ENCODE measurements at regions not wholly inside any gene's neighbourhood (a gene's known extent, or its start where the extent isn't known, plus 50 kb on each side); places are given as distances from the start of the nearest gene placed in this dataset.
"Not testable (repeated sequence)": the region's sequence is repeated elsewhere in the genome, so short reads cannot be mapped to it uniquely, and the experiment has no call there.

DNA sequence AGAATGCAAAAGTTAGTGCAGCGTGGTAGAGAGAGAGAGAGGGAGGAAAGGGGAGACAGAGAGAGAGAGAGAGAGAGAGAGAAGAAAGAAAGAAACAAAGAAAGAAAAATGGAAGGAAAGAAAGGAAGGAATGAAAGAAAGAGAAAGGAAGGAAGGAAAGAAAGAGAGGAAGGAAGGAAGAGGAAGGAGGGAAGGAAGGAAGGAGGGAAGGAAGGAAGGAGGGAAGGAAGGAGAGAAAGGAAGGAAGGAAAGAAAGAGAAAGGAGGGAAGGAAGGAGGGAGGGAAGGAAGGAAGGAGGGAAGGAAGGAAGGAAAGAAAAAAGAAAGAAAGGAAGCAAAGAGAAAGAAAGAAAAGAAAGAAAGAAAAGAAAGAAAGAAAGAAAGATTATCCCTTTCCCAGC is 209.8 kb upstream of the MYO3A start:
- DNase-seq, result no peak

DNA sequence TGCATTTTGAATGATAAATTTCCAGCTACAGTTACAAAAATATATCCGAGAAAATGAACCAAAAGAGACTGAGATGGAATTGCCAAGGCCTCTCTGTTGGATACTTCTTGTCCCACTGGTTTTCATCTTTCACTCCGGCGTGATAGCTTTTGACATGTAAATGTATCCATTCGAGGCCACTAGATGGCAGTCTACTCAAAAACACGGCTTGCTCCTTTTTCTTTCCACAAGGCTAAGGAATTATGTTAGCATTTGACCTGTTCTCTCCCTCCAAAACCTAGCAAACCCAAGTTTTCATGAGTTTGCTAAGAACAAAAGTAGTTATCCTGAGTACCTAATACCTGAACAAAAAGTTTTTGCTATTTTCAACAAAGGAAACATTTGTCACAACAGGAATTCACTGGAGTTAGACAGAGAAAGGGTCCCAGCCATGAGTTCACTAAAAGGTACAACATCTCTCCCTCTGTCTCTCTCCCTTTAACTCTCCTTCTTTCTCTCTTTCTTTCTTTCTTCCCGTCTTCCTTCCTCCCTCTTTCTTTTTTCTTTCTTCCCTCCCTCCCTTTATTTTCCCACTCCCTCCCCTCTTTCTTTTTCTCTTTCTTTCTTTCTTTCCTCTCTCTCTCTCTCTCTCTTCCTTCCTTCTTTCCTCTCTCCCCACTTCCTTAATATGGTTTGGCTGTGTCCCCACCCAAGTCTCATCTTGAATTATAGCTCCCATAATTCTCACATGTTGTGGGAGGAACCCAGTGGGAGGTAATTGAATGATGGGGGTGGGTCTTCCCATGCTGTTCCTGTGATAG is 207.9 kb upstream of the MYO3A start:
- DNase-seq, result peak; percentile 74

DNA sequence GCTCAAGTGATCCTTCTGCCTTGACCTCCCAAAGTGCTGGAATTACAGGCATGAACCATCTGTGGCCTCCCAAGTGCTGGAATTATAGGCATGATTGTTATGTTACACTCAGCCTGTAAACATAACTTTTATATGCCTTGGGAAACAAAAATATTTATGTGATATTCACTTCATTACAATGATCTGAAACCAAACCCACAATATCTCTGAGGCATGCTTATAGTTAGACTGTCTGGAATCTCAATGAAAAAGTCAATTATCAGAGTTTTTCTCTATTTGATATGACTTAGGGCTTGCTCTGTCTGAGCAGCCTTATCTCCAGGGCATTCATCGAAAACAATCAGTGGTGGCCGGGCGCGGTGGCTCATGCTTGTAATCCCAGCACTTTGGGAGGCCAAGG is 195.3 kb upstream of the MYO3A start:
- no peak for DNase-seq

DNA sequence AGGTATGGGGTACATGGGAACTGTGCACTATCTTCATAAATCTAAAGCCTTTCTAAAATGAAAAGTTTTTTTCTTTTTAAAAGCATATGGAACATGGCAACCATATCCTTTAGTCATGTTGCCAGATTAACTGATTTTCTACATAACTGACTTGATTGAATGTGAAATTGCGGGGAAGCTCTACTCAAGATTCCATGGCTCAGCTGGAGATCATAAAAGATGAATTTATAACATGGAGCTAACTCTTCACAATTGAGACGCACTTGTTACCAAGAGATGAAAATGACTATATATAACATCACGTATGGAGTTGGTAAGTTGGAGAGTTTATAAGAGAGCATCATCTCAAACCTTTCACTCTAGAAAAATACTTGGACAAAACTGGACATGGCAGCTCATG is 190.2 kb upstream of the MYO3A start:
- DNase-seq, result no peak

DNA sequence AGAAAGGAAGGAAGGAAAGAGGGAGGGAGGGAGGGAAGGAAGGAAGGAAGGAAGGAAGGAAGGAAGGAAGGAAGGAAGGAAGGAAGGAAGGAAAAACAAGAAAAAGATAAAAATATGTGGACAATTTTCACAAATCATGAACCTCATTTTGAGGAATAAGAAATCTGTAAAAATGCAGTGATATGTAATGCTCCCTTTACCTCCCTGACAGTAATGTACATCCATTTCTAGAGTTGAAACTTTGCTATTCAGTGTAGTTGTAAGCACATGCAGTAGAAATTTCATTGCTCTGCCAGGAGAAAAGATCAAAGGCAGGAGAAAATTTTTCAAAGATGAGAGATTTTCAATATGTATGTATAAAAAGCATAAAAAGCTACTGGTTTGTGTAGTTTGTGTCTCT is 189.5 kb upstream of the MYO3A start:
- no peak for DNase-seq

DNA sequence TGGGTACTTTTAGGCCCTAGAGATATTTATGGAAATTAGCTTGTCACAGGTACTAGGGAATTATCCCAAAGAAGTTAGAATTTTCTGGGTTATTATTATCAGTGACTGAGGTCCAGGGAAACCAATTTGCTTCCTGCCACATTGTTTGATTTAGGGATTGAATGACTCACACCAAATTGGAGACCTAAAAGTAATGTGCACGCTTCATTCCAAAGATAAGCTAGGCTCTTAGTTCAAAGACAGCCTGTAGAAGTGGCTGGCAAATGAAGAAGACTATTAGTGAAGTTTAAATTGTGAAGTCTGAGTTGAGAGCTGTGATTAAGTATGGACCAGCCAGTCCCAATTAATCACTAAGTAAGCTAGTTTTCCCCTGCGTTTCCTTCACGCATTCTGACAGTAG is 188.1 kb upstream of the MYO3A start:
- no peak for DNase-seq

DNA sequence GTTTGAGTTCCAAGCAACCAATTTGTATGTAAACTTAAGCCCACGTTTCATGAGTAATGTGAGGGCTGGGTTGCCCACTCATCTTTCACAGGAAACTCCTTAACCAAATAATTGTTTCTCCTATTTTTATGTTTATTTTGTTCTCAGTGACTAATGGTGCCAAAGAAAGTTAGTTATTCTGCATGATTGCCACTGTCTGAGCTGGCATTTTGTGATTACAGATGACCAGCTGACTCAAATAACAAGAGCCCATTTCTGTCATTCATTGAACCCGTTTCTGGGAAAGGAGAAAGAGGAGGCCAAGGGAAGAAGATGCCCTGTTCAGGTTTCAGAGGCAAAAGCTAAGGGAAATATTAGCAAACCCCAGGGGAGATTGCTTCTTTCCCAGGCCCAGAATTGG is 186.9 kb upstream of the MYO3A start:
- DNase-seq, result no peak

DNA sequence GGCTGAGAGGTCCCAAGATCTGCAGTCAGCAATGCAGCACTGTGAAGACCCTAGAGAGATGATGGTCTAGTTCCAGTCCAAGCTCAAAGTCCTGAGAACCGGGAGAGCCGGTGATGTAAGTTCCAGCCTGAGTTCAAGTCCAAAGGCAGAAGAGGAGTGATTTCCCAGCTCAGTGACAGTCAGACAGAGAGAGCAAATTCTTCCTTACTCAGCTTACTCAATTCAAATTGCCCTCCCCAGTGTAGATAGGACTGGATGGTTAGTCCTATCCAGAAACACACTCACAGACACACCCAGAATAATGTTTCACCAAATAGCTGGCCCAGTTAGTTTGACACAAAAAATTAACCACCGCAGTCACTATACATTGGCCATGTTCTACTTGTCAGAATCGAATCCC is 185.5 kb upstream of the MYO3A start:
- DNase-seq, result no peak

DNA sequence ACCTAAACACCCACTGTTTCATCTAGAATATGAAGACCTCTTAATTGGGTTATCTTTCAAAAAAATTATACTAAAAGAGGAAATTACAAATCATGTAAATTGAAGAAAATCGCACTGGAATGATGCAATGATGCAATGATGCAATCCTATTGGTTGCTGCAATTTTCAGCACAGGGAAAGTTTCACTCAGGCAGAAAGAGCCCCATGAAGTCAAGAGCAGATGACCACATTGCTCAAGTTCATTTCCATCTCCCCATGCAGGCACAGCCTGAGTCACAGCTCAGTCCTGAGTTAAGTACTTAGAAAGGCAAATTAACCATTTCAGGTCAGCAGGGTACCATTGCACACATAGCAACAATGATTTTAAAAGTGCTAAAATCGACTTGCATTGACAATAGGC is 180.3 kb upstream of the MYO3A start:
- peak; percentile 40 for DNase-seq

DNA sequence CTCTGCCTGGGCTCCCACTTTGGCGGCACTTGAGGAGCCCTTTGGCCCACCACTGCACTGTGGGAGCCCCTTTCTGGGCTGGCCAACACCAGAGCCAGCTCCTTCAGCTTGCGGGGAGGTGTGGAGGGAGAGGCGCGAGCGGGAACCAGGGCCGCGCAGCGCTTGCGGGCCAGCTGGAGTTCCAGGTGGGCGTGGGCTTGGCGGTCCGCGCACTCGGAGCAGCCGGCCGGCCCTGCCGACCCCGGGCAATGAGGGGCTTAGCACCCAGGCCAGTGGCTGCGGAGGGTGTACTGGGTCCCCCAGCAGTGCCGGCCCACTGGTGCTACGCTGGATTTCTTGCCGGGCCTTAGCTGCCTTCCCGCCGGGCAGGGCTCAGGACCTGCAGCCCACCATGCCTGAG is 178.2 kb upstream of the MYO3A start:
- not testable (repeated sequence) for DNase-seq

DNA sequence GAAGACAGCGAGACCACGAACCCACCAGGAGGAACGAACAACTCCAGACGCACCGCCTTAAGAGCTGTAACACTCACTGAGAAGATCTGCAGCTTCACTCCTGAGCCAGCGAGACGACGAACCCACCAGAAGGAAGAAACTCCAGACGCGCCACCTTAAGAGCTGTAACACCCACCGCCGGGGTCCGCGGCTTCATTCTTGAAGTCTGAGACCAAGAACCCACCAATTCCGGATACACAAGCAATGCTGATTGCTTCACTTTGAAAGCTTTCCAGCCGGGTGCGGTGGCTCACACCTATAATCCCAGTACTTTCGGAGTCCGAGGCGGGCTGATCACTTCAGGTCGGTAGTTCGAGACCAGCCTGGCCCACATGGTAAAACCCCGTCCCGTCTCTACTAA is 177.2 kb upstream of the MYO3A start:
- DNase-seq, result no peak

DNA sequence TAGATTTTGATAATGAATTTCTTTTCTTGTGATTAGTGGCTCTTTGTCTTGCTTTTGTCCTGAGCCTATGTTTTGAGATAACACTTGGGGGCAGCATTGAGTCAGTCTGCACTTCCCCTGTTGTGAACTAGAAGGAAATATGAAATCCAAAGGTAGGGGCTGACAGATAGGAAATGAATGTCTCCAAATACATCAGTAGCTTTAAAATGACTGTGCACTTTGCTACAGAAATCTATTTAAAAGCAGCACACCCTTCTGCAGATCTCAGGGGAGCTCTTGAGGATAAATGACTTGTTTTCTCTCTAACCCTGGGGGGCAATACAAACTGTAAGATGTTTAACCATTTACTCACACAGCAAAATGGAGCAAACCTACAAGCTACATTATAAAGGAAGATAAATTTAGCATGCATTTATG is 176.0 kb upstream of the MYO3A start:
- peak; percentile 67 for DNase-seq

DNA sequence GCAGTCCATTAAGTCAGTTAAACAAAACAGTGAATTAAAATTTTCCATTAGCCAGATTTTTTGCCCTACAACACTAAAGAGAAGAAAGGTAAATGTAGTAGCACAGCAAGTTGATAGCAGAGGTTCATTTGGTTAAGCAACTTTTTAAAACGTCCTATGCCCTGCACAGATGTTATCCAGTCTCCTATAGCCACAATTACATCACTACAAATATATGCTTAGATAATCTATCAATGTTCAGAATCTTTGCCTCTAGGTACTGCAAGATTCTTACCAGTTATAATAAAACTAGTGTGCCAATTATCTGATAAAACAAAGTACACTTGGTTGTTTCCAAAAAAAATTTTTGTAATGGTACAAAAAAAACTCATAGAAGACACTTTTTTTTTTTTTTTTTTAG is 175.5 kb upstream of the MYO3A start:
- peak; percentile 3 for DNase-seq

DNA sequence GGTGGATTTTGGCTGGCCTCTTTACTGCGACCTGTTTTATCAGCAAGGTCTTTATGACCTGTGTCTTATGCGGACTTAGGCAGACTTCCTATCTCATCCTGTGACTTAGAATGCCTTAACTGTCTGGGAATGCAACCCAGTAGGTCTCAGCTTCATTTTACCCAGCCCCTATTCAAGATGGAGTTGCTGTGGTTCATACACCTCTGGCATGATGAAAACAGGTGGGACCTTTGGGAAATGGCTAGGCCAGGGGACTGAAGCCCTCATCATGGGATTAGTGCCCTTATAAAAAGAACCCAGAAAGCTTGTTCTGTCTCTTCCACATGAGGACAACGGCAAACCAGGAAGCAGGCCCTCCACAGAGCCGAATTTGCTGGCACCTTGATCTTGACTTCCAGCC is 172.1 kb upstream of the MYO3A start:
- DNase-seq, result no peak

DNA sequence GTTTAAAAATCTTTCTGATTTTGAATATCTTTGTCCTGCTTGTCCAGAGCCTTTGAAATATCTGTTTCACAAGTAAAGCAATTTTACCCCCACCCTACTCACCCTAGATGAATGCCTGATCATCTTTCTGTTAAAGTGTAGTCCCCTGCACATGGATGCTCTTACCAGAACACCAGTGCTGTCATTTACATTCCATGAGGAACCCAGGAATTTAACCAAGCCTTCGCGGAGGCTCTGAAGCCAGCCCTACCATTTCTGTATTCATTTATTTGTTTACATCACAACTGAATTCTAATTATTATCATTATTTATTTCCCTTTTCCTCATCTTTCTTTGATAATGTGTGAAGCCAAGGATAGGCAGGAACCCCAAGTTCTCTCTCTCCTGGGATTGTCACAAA is 167.8 kb upstream of the MYO3A start:
- DNase-seq, result no peak

DNA sequence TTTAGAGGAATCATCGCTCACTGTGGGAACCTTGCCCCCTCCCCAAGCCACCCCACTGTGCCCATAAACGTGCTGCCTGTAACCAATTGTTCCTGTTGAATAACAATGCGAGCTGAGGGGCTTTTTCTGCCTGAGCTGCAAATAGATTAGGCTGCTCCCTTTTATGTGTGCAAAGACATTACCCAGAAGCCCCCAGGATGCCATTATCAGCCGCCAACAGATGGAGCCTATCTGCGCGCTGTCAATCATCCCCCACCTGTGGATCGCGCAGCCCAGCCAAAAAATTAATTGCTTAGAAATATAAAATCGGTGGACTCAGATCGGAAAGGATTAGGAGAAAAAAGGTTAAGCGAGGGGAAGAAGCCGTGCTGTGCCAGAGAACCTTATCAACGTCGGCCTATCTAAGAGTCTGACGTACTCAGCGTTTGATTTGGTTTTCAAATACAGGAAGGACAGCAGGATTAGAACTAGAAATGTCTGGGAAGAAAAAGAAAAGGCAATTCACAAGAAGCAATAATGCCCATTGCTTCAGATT is 167.3 kb upstream of the MYO3A start:
- DNase-seq, result peak; percentile 60

DNA sequence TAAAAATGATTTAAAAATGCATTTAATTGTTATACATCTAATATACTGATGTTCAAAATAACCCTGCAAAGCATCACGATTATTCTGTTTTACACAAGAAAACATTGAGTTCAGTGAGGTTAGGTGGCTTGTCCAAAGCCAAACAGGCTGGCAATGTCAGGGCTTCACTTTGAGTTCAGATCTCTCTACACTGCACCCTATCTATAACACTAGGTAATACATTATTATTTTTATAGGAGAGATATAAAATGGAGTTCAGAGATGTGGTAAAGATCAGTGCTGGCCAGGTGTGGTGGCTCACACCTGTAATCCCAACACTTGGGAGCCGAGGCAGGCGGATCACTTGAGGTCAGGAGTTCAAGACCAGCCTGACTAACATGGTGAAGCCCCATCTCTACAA is 165.9 kb upstream of the MYO3A start:
- peak; percentile 18 for DNase-seq

DNA sequence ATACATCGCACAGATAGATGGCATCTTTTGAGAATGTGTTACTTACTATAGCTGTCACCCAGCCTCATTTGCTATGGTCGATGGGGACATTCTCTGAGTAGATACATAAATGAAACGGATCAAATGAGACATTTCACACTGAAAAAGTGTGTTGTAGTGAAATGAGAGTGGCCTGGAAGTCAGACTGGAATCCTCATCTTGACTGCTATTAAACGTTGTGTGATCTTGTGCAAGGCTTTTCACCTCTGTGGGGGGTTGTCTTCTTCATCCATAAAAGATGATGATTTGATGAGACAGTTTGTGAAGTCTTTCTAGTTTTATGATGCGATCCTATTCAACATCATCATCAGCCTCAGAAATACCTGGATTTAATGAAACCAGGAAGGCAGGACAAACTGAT is 155.4 kb upstream of the MYO3A start:
- DNase-seq, result no peak

DNA sequence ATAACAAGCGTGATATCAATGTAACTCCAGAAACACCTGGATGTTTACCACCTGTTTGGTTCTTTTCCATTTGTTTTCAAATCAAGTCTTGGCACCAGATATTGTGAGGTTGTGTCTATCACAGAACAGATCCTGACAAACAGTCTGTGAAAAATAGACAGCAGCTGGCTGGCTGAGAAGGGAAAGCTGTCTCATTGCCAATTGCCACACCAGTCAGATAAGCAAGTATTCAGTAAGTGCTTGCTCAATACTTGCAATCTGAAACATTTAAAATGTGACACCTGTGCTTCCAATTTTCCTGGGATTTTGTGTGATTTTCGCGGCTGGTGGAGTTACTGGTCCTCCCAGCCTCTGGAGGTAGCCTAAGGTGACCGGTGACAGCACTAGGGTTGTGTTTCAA is 147.9 kb upstream of the MYO3A start:
- no peak for DNase-seq

DNA sequence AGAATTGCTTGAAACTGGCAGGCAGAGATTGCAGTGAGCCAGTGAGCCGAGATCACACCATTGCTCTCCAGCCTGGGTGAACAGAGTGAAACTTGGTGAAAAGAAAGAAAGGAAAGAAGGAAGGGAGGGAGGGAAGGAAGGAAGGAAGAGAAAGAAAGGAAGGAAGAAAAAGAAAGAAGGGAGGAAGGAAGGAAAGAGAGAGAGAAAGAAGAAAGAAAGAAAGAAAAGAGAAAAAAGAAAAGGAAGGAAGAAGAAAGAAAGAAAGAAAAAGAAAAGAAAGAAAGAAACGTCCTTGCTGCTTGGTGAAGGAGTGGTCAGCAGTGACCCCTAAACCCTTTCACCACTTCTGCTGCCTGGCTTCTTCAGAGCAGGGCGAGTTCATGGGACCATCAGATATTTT is 147.1 kb upstream of the MYO3A start:
- no peak for DNase-seq

DNA sequence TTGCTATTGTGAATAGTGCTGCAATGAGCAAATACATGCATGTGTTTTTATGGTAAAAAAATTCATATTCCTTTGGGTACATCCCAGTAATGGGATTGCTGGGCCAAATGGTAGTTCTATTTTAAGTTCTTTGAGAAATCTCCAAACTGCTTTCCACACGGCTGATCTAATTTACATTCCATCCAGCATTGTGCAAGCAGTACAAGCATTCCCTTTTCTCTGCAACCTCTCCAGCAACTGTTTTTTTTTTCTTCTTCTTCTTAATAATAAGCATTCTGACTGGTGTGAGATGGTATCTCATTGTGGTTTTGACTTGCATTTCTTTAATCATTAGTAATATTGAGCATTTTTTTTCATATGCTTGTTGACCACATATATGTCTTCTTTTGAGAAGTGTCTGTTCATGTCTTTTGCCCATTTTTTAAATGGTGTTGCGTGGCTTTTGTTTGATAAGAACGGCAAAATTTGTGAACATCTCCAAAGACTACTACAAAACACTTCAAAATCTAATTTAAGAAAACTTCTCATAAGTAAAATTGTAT is 136.1 kb upstream of the MYO3A start:
- no peak for DNase-seq

DNA sequence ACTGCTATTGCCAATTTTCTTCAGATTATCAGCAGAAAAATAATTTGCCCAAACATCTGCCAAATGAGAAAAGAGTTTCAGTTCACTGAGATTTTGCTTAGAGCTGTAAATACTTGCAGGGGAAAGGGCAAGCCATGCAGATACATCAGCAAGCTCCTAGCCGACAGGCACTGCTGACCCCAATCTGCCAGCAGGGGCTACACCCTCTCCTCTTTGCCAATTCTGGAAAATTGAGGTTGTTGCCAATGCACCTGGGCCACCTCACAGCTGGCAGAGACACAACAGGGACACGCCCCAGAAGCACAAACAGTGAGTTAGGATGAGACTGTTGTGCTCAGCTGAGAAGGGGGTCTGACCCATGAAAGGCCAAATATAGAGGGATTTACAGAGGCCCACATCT is 129.5 kb upstream of the MYO3A start:
- no peak for DNase-seq

DNA sequence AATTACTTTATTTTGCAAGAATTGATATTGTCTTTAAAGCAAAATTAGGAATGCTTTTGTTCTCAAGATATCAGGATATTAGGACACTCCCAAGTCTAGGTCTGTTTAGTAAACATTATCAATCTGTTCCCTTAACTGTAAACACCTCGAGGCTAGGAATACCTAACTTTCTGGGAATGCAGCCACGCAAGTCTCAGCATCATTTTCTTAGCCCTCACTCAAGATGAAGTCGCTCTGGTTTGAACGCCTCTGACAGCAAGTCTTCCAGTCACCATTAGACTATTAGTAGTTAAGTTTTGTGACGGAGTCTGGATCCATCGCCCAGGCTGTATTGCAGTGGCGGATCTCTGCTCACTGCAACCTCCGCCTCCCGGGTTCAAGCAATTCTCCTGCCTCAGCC is 128.0 kb upstream of the MYO3A start:
- no peak for DNase-seq

DNA sequence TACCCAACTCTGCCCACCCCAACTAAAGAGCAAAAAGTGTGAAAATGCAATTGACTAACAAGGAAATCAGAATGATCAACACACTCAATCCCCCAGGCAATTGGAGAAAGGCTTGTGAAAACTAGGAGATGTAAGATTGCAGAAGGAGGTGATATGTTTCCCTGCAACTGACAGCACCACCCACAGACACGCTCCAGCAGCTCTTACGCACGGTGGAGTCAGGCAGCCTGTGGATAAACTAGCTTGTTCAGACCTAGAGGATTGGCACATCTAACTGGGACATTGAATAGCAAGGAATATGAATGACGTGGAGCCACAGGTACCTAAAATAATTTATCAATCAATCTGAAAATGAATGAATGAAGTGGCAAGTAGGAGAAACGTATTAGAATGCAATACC is 125.7 kb upstream of the MYO3A start:
- DNase-seq, result no peak
